Breast epithelium (tissue), 3 donors: ENCODE measurements at regions not wholly inside any gene's neighbourhood (a gene's known extent, or its start where the extent isn't known, plus 50 kb on each side); places are given as distances from the start of the nearest gene placed in this dataset.

ENCODE experiments used
- CTCF ChIP-seq, 3 donors: fragments of 450-650 bp; IDR thresholded peaks; one replicate each; pipeline ENCODE4 v1.5.1; 2016 to 2017; ENCODE audit warnings: antibody characterized with exemption in 3 of 3, mild to moderate bottlenecking in 3 of 3, moderate library complexity in 3 of 3
- POLR2A ChIP-seq: fragments of 450-650 bp; IDR thresholded peaks from one replicate; pipeline ENCODE4 v1.6.1; 2016; ENCODE audit warnings: antibody characterized with exemption, mild to moderate bottlenecking, moderate library complexity
- POLR2AphosphoS5 ChIP-seq, 3 donors: sonication (generic); formaldehyde crosslinking; IDR thresholded peaks; one replicate each; pipeline ENCODE4 v1.6.1; 2017; ENCODE audit warnings: antibody characterized with exemption in 3 of 3

- TF ChIP-seq POLR2AphosphoS5 (IDR thresholded peaks at IDR 0.05) (no peak), CTCF (IDR thresholded peaks at IDR 0.05) (no peak), POLR2A (no peak)
These were observed 263.8 kb upstream of the ZNF32 start for GRCh38 chr10:43912469-43912868.
